GM23338 (cell line): ENCODE measurements at regions not wholly inside any gene's neighbourhood (a gene's known extent, or its start where the extent isn't known, plus 50 kb on each side); places are given as distances from the start of the nearest gene placed in this dataset.

Source experiments
- ATAC-seq: fragments of 200-7000 bp; cut with Tn5 transposase; 3 replicates; pipeline ENCODE4 v1.9.1; 2020
- DNase-seq: peaks from one replicate; pipeline ENCODE4 v3.0.0-alpha.2; 2015; ENCODE audit warnings: low spot score
- H2AFZ ChIP-seq: fragments of 200-600 bp; sonication (generic); 2 replicates; pipeline ENCODE4 v1.8.0; 2016; ENCODE audit warnings: antibody characterized with exemption, mild to moderate bottlenecking, moderate library complexity
- H3F3A ChIP-seq: fragments of 200-600 bp; sonication (generic); replicated peaks from 2 replicates; pipeline ENCODE4 v1.8.0; 2017; ENCODE audit warnings: antibody characterized with exemption, mixed run types, low read depth
- H3K27ac ChIP-seq: fragments of 200-600 bp; sonication (generic); 2 replicates; pipeline ENCODE4 v1.6.1; 2016; ENCODE audit warnings: low read depth
- H3K27me3 ChIP-seq: fragments of 200-600 bp; sonication (generic); 2 replicates; pipeline ENCODE4 v1.8.0; 2016; ENCODE audit warnings: mild to moderate bottlenecking, mixed run types, moderate library complexity; ENCODE audit not compliant: insufficient read depth
- H3K36me3 ChIP-seq: fragments of 200-600 bp; sonication (generic); 2 replicates; pipeline ENCODE4 v1.8.0; 2016; ENCODE audit warnings: mild to moderate bottlenecking; ENCODE audit not compliant: insufficient read depth
- H3K4me1 ChIP-seq: fragments of 200-600 bp; sonication (generic); 2 replicates; pipeline ENCODE4 v1.8.0; 2016; ENCODE audit warnings: mild to moderate bottlenecking, moderate library complexity; ENCODE audit not compliant: insufficient read depth
- H3K4me2 ChIP-seq: fragments of 200-600 bp; sonication (generic); 2 replicates; pipeline ENCODE4 v1.7.1; 2017; ENCODE audit warnings: mixed run types
- H3K4me3 ChIP-seq: fragments of 200-600 bp; sonication (generic); 2 replicates; pipeline ENCODE4 v1.6.1; 2016; ENCODE audit warnings: mixed run types
- H3K79me2 ChIP-seq: fragments of 200-600 bp; sonication (generic); replicated peaks from 2 replicates; pipeline ENCODE4 v1.8.0; 2017; ENCODE audit warnings: mild to moderate bottlenecking; ENCODE audit not compliant: insufficient read depth
- H3K9me2 ChIP-seq: fragments of 200-600 bp; sonication (generic); 2 replicates; pipeline ENCODE4 v1.8.0; 2017; ENCODE audit not compliant: insufficient read depth
- H4K20me1 ChIP-seq: fragments of 200-600 bp; sonication (generic); replicated peaks from 2 replicates; pipeline ENCODE4 v1.8.0; 2017; ENCODE audit warnings: mild to moderate bottlenecking; ENCODE audit not compliant: insufficient read depth
- H3K27ac Mint-ChIP-seq: 2 replicates; pipeline ENCODE4 v1.8.0; 2020; ENCODE audit warnings: inconsistent platforms, mild to moderate bottlenecking, moderate library complexity, mixed read lengths
- H3K27me3 Mint-ChIP-seq: 3 replicates; pipeline ENCODE4 v1.8.0; 2022; ENCODE audit warnings: low read depth, mild to moderate bottlenecking, moderate library complexity, mixed read lengths, inconsistent platforms; ENCODE audit not compliant: insufficient read depth, poor library complexity
- H3K36me3 Mint-ChIP-seq: 3 replicates; pipeline ENCODE4 v1.8.0; 2021; ENCODE audit warnings: low read depth, mild to moderate bottlenecking, inconsistent platforms, moderate library complexity, mixed read lengths
- H3K4me1 Mint-ChIP-seq: 3 replicates; pipeline ENCODE4 v1.8.0; 2020; ENCODE audit warnings: mild to moderate bottlenecking, inconsistent platforms, mixed read lengths
- H3K4me3 Mint-ChIP-seq: 3 replicates; pipeline ENCODE4 v1.8.0; 2021; ENCODE audit warnings: moderate library complexity, mild to moderate bottlenecking, inconsistent platforms, mixed read lengths
- H3K9me3 Mint-ChIP-seq: 3 replicates; pipeline ENCODE4 v1.8.0; 2020; ENCODE audit warnings: moderate library complexity, mild to moderate bottlenecking, inconsistent platforms, mixed read lengths
- CTCF ChIP-seq, 2 experiments: fragments of 200-600 bp in 1 of 2; sonication (generic) in 1 of 2; conservative IDR thresholded peaks; 2 replicates each; pipeline versions ENCODE4 v1.5.1 to v1.6.1; 2016 to 2017; ENCODE audit warnings: antibody characterized with exemption in 2 of 2, low read depth in 2 of 2, mild to moderate bottlenecking in 2 of 2, moderate library complexity in 1 of 2
- EZH2 ChIP-seq: fragments of 200-600 bp; sonication (generic); IDR thresholded peaks from one replicate; pipeline ENCODE4 v1.8.0; 2017; ENCODE audit warnings: antibody characterized with exemption, mild to moderate bottlenecking, low read depth; ENCODE audit not compliant: unreplicated experiment
- EZH2phosphoT487 ChIP-seq: fragments of 200-600 bp; sonication (generic); IDR thresholded peaks from one replicate; pipeline ENCODE4 v1.8.1; 2018; ENCODE audit warnings: antibody characterized with exemption; ENCODE audit not compliant: unreplicated experiment
- JUNB ChIP-seq: IDR thresholded peaks from one replicate; pipeline ENCODE4 v1.6.1; 2016; ENCODE audit warnings: antibody characterized with exemption; ENCODE audit not compliant: unreplicated experiment
- NANOG ChIP-seq: IDR thresholded peaks from 2 replicates; pipeline ENCODE4 v1.6.1; 2016; ENCODE audit warnings: antibody characterized with exemption, borderline replicate concordance
- POLR2AphosphoS5 ChIP-seq: IDR thresholded peaks from 2 replicates; pipeline ENCODE4 v1.6.1; 2016; ENCODE audit warnings: antibody characterized with exemption, low read depth
- REST ChIP-seq: IDR thresholded peaks from one replicate; pipeline ENCODE4 v1.6.1; 2018; ENCODE audit warnings: antibody characterized with exemption; ENCODE audit not compliant: unreplicated experiment
- STAT1 ChIP-seq: IDR thresholded peaks from one replicate; pipeline ENCODE4 v1.6.1; 2016; ENCODE audit warnings: antibody characterized with exemption; ENCODE audit not compliant: unreplicated experiment
- ZNF114 ChIP-seq: fragments of 250-450 bp; sonication (Bioruptor Pico); IDR thresholded peaks from 2 replicates; pipeline ENCODE4 v1.5.0; 2020; ENCODE audit warnings: mild to moderate bottlenecking, moderate library complexity
- ZNF331 ChIP-seq: fragments of 250-450 bp; sonication (Bioruptor Pico); IDR thresholded peaks from 2 replicates; pipeline ENCODE4 v1.5.0; 2020; ENCODE audit warnings: low read depth, mild to moderate bottlenecking, moderate library complexity
- ZNF462 ChIP-seq: fragments of 250-450 bp; sonication (Bioruptor Pico); IDR thresholded peaks from 2 replicates; pipeline ENCODE4 v1.5.0; 2020; ENCODE audit warnings: mild to moderate bottlenecking, moderate library complexity

DNA sequence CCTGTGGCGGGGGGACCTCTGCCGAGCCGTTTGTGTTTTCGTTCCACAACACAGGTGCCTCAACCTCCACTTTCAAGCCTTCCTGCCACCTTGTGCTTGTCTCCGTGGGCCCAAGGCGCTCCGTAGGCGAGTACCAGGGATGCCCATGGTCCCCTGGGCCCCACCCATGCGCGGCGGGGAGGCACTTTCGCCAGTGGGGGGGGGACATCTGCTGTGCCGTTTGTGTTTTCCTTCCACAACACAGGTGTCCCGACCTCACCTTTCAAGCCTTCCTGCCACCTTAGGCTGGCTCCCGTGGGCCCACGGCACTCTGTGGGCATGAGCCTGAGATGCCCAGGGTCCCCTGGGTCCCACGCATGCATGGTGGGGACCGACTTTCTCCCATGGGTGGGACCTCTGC, 335.9 kb downstream of the ALG10 start:
- Histone ChIP-seq H3K36me3 (no peaks in the 10 kb centered on the region), H3K4me1 (no peaks in the 10 kb centered on the region), H3K9me2 (no peaks in the 10 kb centered on the region), H3K4me2 (no peak overlapping the region), H4K20me1 (no peaks in the 10 kb centered on the region), H3K27ac (no peak overlapping the region), H2AFZ (no peak overlapping the region), H3K27me3 (no peaks in the 10 kb centered on the region), H3F3A (no peaks in the 10 kb centered on the region), H3K4me3 (no peak overlapping the region), H3K79me2 (no peaks in the 10 kb centered on the region)
- no peaks in the 10 kb centered on the region for H3K4me1 Mint-ChIP-seq
- TF ChIP-seq REST (no peak), EZH2phosphoT487 (no peak)
- no peak overlapping the region for H3K4me3 Mint-ChIP-seq
- H3K27ac Mint-ChIP-seq, result no peak overlapping the region
- no peaks in the 10 kb centered on the region for H3K27me3 Mint-ChIP-seq
- peaks cover 97% of the 10 kb centered on the region for H3K9me3 Mint-ChIP-seq
- H3K36me3 Mint-ChIP-seq, result peaks cover 3% of the 10 kb centered on the region; the same call in 2 of the 3 replicates
- DNase-seq, result no peak
- ATAC-seq, result no peak

- Histone ChIP-seq H3K4me1 (no peaks in the 10 kb centered on the region), H2AFZ (no peak overlapping the region), H3K4me2 (no peak overlapping the region), H3K79me2 (no peaks in the 10 kb centered on the region), H4K20me1 (no peaks in the 10 kb centered on the region), H3F3A (no peaks in the 10 kb centered on the region), H3K27me3 (no peaks in the 10 kb centered on the region), H3K36me3 (no peaks in the 10 kb centered on the region), H3K27ac (no peak overlapping the region), H3K4me3 (no peak overlapping the region), H3K9me2 (no peaks in the 10 kb centered on the region)
- peaks cover 100% of the 10 kb centered on the region for H3K9me3 Mint-ChIP-seq
- H3K36me3 Mint-ChIP-seq, result peaks cover 23% of the 10 kb centered on the region
- DNase-seq, result no peak
- no peak overlapping the region for H3K27ac Mint-ChIP-seq
- no peaks in the 10 kb centered on the region for H3K4me1 Mint-ChIP-seq
- no peak overlapping the region for H3K4me3 Mint-ChIP-seq
- no peak for ATAC-seq
- peaks cover 4% of the 10 kb centered on the region for H3K27me3 Mint-ChIP-seq
- no peak for TF ChIP-seq POLR2AphosphoS5
- TF ChIP-seq JUNB, result no peak
- no peak for TF ChIP-seq CTCF (conservative IDR thresholded peaks at IDR 0.05; ENCODE audit: low read depth in 2 of 2)
- no peak for TF ChIP-seq ZNF114 (CRISPR knock-in tag)
- no peak for TF ChIP-seq EZH2phosphoT487
- TF ChIP-seq NANOG, result no peak
- no peak for TF ChIP-seq ZNF331
- no peak for TF ChIP-seq EZH2
- no peak for TF ChIP-seq ZNF462
- no peak for TF ChIP-seq STAT1
These were observed 339.5 kb downstream of the ALG10 start for GRCh38 chr12:34361721-34362316.
